Cardiac fibroblast (primary cell): ENCODE measurements at regions not wholly inside any gene's neighbourhood (a gene's known extent, or its start where the extent isn't known, plus 50 kb on each side); places are given as distances from the start of the nearest gene placed in this dataset.

Experiments
- DNase-seq, 2 donors: peaks; one replicate each; pipeline versions ENCODE4 v3.0.0 to v3.0.0-alpha.2; 2010; ENCODE audit warnings: low read depth in 2 of 2
- H3K4me3 ChIP-seq, 2 donors: replicated peaks in 1 of 2; 1 replicate in 1 of 2; 2 replicates in 1 of 2; pipeline ENCODE4 v1.5.1; 2011; ENCODE audit warnings: low read depth in 2 of 2, low read length in 2 of 2, mild to moderate bottlenecking in 2 of 2, moderate library complexity in 1 of 2
- CTCF ChIP-seq: IDR thresholded peaks from one replicate; pipeline ENCODE4 v1.5.1; 2011; ENCODE audit warnings: low read depth, mild to moderate bottlenecking, low read length, inconsistent platforms

DNA sequence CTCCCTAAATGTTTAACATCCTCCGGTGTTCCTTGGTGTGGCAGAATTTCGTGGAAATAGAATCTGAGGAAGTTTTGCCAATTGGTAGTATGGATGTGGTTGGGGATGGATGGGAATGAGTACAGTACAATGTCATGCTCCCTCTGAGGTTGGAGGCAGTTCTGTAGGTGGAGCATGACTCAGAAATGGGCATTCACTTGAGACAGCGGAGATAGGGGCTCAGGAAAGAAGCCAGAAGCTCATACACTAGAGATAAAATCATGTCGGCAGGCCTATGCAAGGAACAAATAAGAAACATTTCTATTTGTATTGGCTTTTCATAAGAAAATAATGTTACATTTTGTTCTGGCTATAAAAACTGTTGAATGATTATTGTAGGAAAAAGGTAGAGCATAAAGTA lies 196.0 kb downstream of the URB2 start:
- TF ChIP-seq CTCF, result no peak
- peak in 1 of 2 donors; percentile 48 for DNase-seq
- H3K4me3 ChIP-seq, result no peak overlapping the region

DNA sequence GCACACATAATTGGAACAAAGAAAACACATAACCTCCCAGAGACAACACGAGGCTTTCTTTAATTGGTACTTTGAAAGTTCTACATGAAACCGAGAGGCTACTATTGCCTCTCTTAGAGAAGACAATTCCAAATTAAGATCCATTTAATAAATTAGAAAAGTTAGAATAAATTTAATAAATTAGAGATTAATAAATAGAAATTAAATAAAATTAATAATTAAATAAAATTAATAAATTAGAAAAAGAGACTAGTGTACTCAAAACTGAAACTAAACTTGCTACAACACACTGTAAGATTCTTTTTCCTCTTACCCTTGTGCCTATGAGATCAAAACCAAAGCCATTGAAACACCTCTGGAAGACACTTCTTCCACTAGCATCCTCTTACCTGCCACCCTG lies 199.0 kb downstream of the URB2 start:
- DNase-seq, result no peak
- no peak overlapping the region for H3K4me3 ChIP-seq
- no peak for TF ChIP-seq CTCF

DNA sequence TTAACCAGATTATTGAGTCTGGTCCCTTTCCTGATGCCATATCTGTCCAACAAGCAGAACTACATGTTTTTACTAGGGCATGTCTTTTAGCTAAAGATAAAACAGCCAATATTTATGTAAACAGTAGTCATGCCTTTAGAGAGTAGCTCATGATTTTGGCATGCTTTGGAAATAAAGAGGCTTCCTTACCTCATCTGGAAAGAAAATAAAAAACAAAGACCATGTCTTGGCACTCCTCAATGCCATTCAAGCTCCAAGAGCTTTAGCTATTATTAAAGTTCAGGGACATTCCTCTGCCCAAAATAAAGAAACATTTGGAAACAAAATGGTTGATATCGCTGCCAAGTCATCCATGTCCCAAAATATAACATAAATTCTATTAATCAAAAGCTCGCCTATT lies 202.4 kb downstream of the URB2 start:
- no peak overlapping the region for H3K4me3 ChIP-seq

DNA sequence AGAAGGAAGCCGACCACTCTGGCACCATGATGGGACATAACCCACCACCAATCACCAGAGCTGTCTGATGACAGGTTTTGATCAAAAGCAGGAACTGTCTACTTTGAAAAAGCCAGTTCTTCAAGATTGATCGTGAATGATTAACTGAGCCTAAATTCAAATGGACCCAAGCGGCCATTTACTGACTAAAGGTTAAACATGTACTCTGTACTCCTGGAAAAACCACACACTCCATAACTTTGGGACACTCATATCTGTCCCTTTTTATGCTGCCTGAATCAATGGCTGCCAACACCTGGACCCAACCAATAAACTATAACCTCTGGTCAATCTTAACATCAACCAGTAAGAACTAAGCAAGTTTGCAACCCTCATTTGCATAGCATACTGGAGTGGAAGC lies 206.6 kb downstream of the URB2 start:
- no peak for TF ChIP-seq CTCF
- DNase-seq, result no peak
- no peak overlapping the region for H3K4me3 ChIP-seq

More for the DNA sequence above, 202.4 kb downstream of the URB2 start:
- DNase-seq, result no peak
- TF ChIP-seq CTCF, result no peak

- no peak for DNase-seq
These were observed 208.2 kb downstream of the URB2 start for GRCh38 chr1:229834230-229834629.

GRCh38 chr1:229835226-229835625 lies 209.2 kb downstream of the URB2 start:
- TF ChIP-seq CTCF, result no peak
- no peak for DNase-seq
- H3K4me3 ChIP-seq, result no peak overlapping the region

More at GRCh38 chr1:229834230-229834629, 208.2 kb downstream of the URB2 start:
- no peak overlapping the region for H3K4me3 ChIP-seq
- no peak for TF ChIP-seq CTCF

DNA sequence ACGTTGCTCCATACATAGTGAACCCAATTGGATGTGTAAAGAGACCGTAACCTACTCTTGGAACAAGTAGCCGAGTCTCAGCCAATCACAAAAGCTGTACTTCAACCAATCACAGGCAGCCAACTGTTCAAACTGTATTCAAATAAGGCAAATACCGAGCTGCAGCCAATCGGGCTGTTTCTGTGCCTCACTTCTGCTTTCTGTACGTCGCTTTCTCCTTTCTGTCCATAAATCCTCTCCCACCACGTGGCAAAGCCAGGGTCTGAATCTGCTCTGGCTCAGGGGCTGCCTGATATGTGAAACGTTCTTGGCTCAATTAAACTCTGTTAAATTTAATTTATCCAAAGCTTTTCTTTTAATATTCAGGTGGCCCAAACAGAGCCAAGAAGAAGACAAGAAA lies 210.3 kb downstream of the URB2 start:
- no peak for DNase-seq

More for the DNA sequence above, 210.3 kb downstream of the URB2 start:
- H3K4me3 ChIP-seq, result no peak overlapping the region
- TF ChIP-seq CTCF, result no peak
